ENCODE measurements at regions not wholly inside any gene's neighbourhood (a gene's known extent, or its start where the extent isn't known, plus 50 kb on each side); places are given as distances from the start of the nearest gene placed in this dataset.

- DNase-seq (ENCODE audit: low read depth, low spot score) = no peak
These were observed 150.7 kb downstream of the KCTD15 start for GRCh38 chr19:33947265-33947964.

GRCh38 chr19:33948651-33949335 is 152.1 kb downstream of the KCTD15 start:
- DNase-seq (ENCODE audit: low read depth, low spot score) = no peak

GRCh38 chr19:33950091-33950750 is 153.6 kb downstream of the KCTD15 start:
- DNase-seq (ENCODE audit: low read depth, low spot score) = no peak

GRCh38 chr19:33953023-33953422 is 156.4 kb downstream of the KCTD15 start:
- DNase-seq (ENCODE audit: low read depth, low spot score) = no peak

- DNase-seq (ENCODE audit: low read depth, low spot score) = no peak
These were observed 156.9 kb downstream of the KCTD15 start for GRCh38 chr19:33953592-33953991.

- DNase-seq (ENCODE audit: low read depth, low spot score) = no peak
These were observed 158.0 kb downstream of the KCTD15 start for GRCh38 chr19:33954686-33955085.

- no peak for DNase-seq (ENCODE audit: low read depth, low spot score)
These were observed 160.3 kb downstream of the KCTD15 start for GRCh38 chr19:33956941-33957340.

- DNase-seq (ENCODE audit: low read depth, low spot score) = no peak
These were observed 161.1 kb downstream of the KCTD15 start for GRCh38 chr19:33957804-33958203.

GRCh38 chr19:33960566-33960965 is 163.9 kb downstream of the KCTD15 start:
- no peak for DNase-seq (ENCODE audit: low read depth, low spot score)

GRCh38 chr19:33962161-33962560 is 165.5 kb downstream of the KCTD15 start:
- no peak for DNase-seq (ENCODE audit: low read depth, low spot score)

- no peak for DNase-seq (ENCODE audit: low read depth, low spot score)
These were observed 166.8 kb downstream of the KCTD15 start for GRCh38 chr19:33963514-33963913.

- DNase-seq (ENCODE audit: low read depth, low spot score) = no peak
These were observed 174.4 kb downstream of the KCTD15 start for GRCh38 chr19:33971073-33971472.

- DNase-seq (ENCODE audit: low read depth, low spot score) = no peak
These were observed 181.4 kb downstream of the KCTD15 start for GRCh38 chr19:33977756-33978685.

- no peak for DNase-seq (ENCODE audit: low read depth, low spot score)
These were observed 186.0 kb downstream of the KCTD15 start for GRCh38 chr19:33982706-33983105.

GRCh38 chr19:33988601-33989000 is 183.7 kb upstream of the LSM14A start:
- no peak for DNase-seq (ENCODE audit: low read depth, low spot score)

- DNase-seq (ENCODE audit: low read depth, low spot score) = no peak
These were observed 174.6 kb upstream of the LSM14A start for GRCh38 chr19:33997690-33998089.

GRCh38 chr19:33998302-33998701 is 174.0 kb upstream of the LSM14A start:
- DNase-seq (ENCODE audit: low read depth, low spot score) = no peak

- no peak for DNase-seq (ENCODE audit: low read depth, low spot score)
These were observed 173.5 kb upstream of the LSM14A start for GRCh38 chr19:33998739-33999345.

- DNase-seq (ENCODE audit: low read depth, low spot score) = no peak
These were observed 155.3 kb upstream of the LSM14A start for GRCh38 chr19:34017024-34017423.

- no peak for DNase-seq (ENCODE audit: low read depth, low spot score)
These were observed 154.7 kb upstream of the LSM14A start for GRCh38 chr19:34017601-34018000.

- DNase-seq (ENCODE audit: low read depth, low spot score) = no peak
These were observed 153.8 kb upstream of the LSM14A start for GRCh38 chr19:34018546-34018945.

Measured in brain pericyte (primary cell).